ENCODE measurements at regions not wholly inside any gene's neighbourhood (a gene's known extent, or its start where the extent isn't known, plus 50 kb on each side); places are given as distances from the start of the nearest gene placed in this dataset.

- Histone ChIP-seq H3K9me3 (no peaks in the 10 kb centered on the region), H3K36me3 (no peaks in the 10 kb centered on the region), H3K4me1 (no peaks in the 10 kb centered on the region), H3K27me3 (no peaks in the 10 kb centered on the region), H3K27ac (no peak overlapping the region), H3K4me3 (no peak overlapping the region)
- in situ Hi-C loops (cut with MboI; ENCODE audit: low sequenced_read_pairs in 4 of 4), result no loop called here
- TF ChIP-seq CTCF (IDR thresholded peaks at IDR 0.05 in 4 of 5, conservative IDR thresholded peaks at IDR 0.05 in 1 of 5) (no peak), POLR2A (IDR thresholded peaks at IDR 0.05) (no peak)
- ATAC-seq (no peak), DNase-seq (no peak)
- intact Hi-C loops (cut with DNase I; ENCODE audit: low total_unique reads), result no loop called here
These were observed 468.2 kb upstream of the ST6GAL2 start for GRCh38 chr2:107354175-107354574.

- DNase-seq, result no peak
- Histone ChIP-seq H3K36me3 (no peaks in the 10 kb centered on the region), H3K4me1 (no peaks in the 10 kb centered on the region), H3K4me3 (no peak overlapping the region), H3K9me3 (no peaks in the 10 kb centered on the region), H3K27ac (no peak overlapping the region), H3K27me3 (no peaks in the 10 kb centered on the region)
- TF ChIP-seq POLR2A (IDR thresholded peaks at IDR 0.05) (no peak), CTCF (IDR thresholded peaks at IDR 0.05 in 4 of 5, conservative IDR thresholded peaks at IDR 0.05 in 1 of 5) (no peak)
- no peak for ATAC-seq
- intact Hi-C loops (cut with DNase I; ENCODE audit: low total_unique reads), result no loop called here
- in situ Hi-C loops (cut with MboI; ENCODE audit: low sequenced_read_pairs in 4 of 4), result no loop called here
These were observed 468.3 kb upstream of the RGPD4 start for GRCh38 chr2:107358362-107358761.

GRCh38 chr2:107359021-107359420, 467.7 kb upstream of the RGPD4 start:
- TF ChIP-seq CTCF (IDR thresholded peaks at IDR 0.05 in 4 of 5, conservative IDR thresholded peaks at IDR 0.05 in 1 of 5) (no peak), POLR2A (IDR thresholded peaks at IDR 0.05) (no peak)
- Histone ChIP-seq H3K9me3 (no peaks in the 10 kb centered on the region), H3K27me3 (no peaks in the 10 kb centered on the region), H3K27ac (no peak overlapping the region), H3K4me3 (no peak overlapping the region), H3K36me3 (no peaks in the 10 kb centered on the region), H3K4me1 (no peaks in the 10 kb centered on the region)
- intact Hi-C loops (cut with DNase I; ENCODE audit: low total_unique reads), result no loop called here
- no peak for ATAC-seq
- in situ Hi-C loops (cut with MboI; ENCODE audit: low sequenced_read_pairs in 4 of 4), result no loop called here
- no peak for DNase-seq

GRCh38 chr2:107361751-107362381, 464.8 kb upstream of the RGPD4 start:
- DNase-seq (no peak), ATAC-seq (no peak)
- Histone ChIP-seq H3K9me3 (no peaks in the 10 kb centered on the region), H3K4me1 (no peaks in the 10 kb centered on the region), H3K27ac (no peak overlapping the region), H3K36me3 (no peaks in the 10 kb centered on the region), H3K4me3 (no peak overlapping the region), H3K27me3 (no peaks in the 10 kb centered on the region)
- TF ChIP-seq CTCF (IDR thresholded peaks at IDR 0.05 in 4 of 5, conservative IDR thresholded peaks at IDR 0.05 in 1 of 5), result no peak
- TF ChIP-seq POLR2A (IDR thresholded peaks at IDR 0.05), result no peak
- in situ Hi-C loops (cut with MboI; ENCODE audit: low sequenced_read_pairs in 4 of 4) (no loop called here), intact Hi-C loops (cut with DNase I; ENCODE audit: low total_unique reads) (no loop called here)

- intact Hi-C loops (cut with DNase I; ENCODE audit: low total_unique reads), result no loop called here
- no peak for TF ChIP-seq POLR2A (IDR thresholded peaks at IDR 0.05)
- no peak for TF ChIP-seq CTCF (IDR thresholded peaks at IDR 0.05 in 4 of 5, conservative IDR thresholded peaks at IDR 0.05 in 1 of 5)
These were observed 463.7 kb upstream of the RGPD4 start for GRCh38 chr2:107362993-107363392.

More at GRCh38 chr2:107362993-107363392, 463.7 kb upstream of the RGPD4 start:
- Histone ChIP-seq H3K4me1 (no peaks in the 10 kb centered on the region), H3K36me3 (no peaks in the 10 kb centered on the region), H3K4me3 (no peak overlapping the region), H3K27me3 (no peaks in the 10 kb centered on the region), H3K9me3 (no peaks in the 10 kb centered on the region), H3K27ac (no peak overlapping the region)
- no peak for ATAC-seq
- in situ Hi-C loops (cut with MboI; ENCODE audit: low sequenced_read_pairs in 4 of 4), result no loop called here
- no peak for DNase-seq

Data from gastrocnemius medialis (tissue), 4 donors.